ENCODE measurements at regions not wholly inside any gene's neighbourhood (a gene's known extent, or its start where the extent isn't known, plus 50 kb on each side); places are given as distances from the start of the nearest gene placed in this dataset.
A peak's percentile ranks its signal among the peaks of the same experiment; 100 is the strongest.

GRCh38 chr3:80870476-80871041, 890.9 kb downstream of the GBE1 start:
- ATAC-seq (no peak), DNase-seq (peak in 1 of 5 donors; percentile 55)
- H3K27me3 ChIP-seq, result no peaks in the 10 kb centered on the region
- H3K27ac ChIP-seq, result no peak overlapping the region
- H3K36me3 ChIP-seq, result no peaks in the 10 kb centered on the region
- no peaks in the 10 kb centered on the region for H3K4me1 ChIP-seq
- WGBS, 4 donors, result 0 to 84% (median 77%) methylated on average over 1 to 4 of the region's 4 CpGs
- peaks cover 0 to 15% (median 0%) of the 10 kb centered on the region in 12 donors for H3K9me3 ChIP-seq
- TF ChIP-seq POLR2A (IDR thresholded peaks at IDR 0.05) (no peak), CTCF (IDR thresholded peaks at IDR 0.05) (no peak)
- no peak overlapping the region for H3K4me3 ChIP-seq
- intact Hi-C loops (cut with DNase I), result no loop called here

GRCh38 chr3:80855482-80855881, 906.0 kb downstream of the GBE1 start:
- TF ChIP-seq CTCF (IDR thresholded peaks at IDR 0.05), result no peak
- TF ChIP-seq POLR2A (IDR thresholded peaks at IDR 0.05), result no peak

GRCh38 chr3:80836395-80836794, 925.0 kb downstream of the GBE1 start:
- Histone ChIP-seq H3K36me3 (no peaks in the 10 kb centered on the region), H3K27ac (no peak overlapping the region), H3K9me3 (peaks cover 0 to 15% (median 1%) of the 10 kb centered on the region in 12 donors), H3K4me3 (no peak overlapping the region), H3K27me3 (no peaks in the 10 kb centered on the region), H3K4me1 (no peaks in the 10 kb centered on the region)
- DNase-seq, result no peak
- no peak for TF ChIP-seq CTCF (IDR thresholded peaks at IDR 0.05)
- no peak for TF ChIP-seq POLR2A (IDR thresholded peaks at IDR 0.05)
- no peak for ATAC-seq
- WGBS, 4 donors, result 74 to 81% (median 78%) methylated on average over 2 of the region's 2 CpGs
- intact Hi-C loops (cut with DNase I), result no loop called here

More at GRCh38 chr3:80855482-80855881, 906.0 kb downstream of the GBE1 start:
- Histone ChIP-seq H3K4me3 (no peak overlapping the region), H3K9me3 (peaks cover 0 to 3% (median 0%) of the 10 kb centered on the region in 12 donors), H3K4me1 (no peaks in the 10 kb centered on the region), H3K36me3 (no peaks in the 10 kb centered on the region), H3K27me3 (no peaks in the 10 kb centered on the region), H3K27ac (no peak overlapping the region)
- DNase-seq, result no peak
- intact Hi-C loops (cut with DNase I), result no loop called here
- ATAC-seq, result no peak
- 67 to 84% (median 77%) methylated on average over 1 of the region's 1 CpG for WGBS, 4 donors

- Histone ChIP-seq H3K4me1 (no peaks in the 10 kb centered on the region), H3K4me3 (no peak overlapping the region), H3K27me3 (no peaks in the 10 kb centered on the region), H3K27ac (no peak overlapping the region), H3K36me3 (no peaks in the 10 kb centered on the region), H3K9me3 (peaks cover 0 to 8% (median 0%) of the 10 kb centered on the region in 12 donors)
- 70 to 79% (median 75%) methylated on average over 4 of the region's 4 CpGs for WGBS, 4 donors
- ATAC-seq (no peak), DNase-seq (no peak)
- TF ChIP-seq CTCF (IDR thresholded peaks at IDR 0.05) (no peak), POLR2A (IDR thresholded peaks at IDR 0.05) (no peak)
- intact Hi-C loops (cut with DNase I), result no loop called here
Measured at GRCh38 chr3:80807577-80807976, 953.9 kb downstream of the GBE1 start.

All from heart left ventricle (tissue), 16 donors.